ENCODE measurements at regions not wholly inside any gene's neighbourhood (a gene's known extent, or its start where the extent isn't known, plus 50 kb on each side); places are given as distances from the start of the nearest gene placed in this dataset.

GRCh38 chr2:239601201-239601851, 200.5 kb upstream of the HDAC4 start:
- Mint-ChIP-seq H3K27ac (ENCODE audit: unreplicated experiment) (no peak overlapping the region), H3K9me3 (ENCODE audit: unreplicated experiment) (no peaks in the 10 kb centered on the region), H3K36me3 (ENCODE audit: low read depth, unreplicated experiment) (no peaks in the 10 kb centered on the region), H3K4me1 (ENCODE audit: unreplicated experiment) (no peaks in the 10 kb centered on the region), H3K27me3 (ENCODE audit: unreplicated experiment) (peaks cover 6% of the 10 kb centered on the region), H3K4me3 (ENCODE audit: unreplicated experiment) (no peak overlapping the region)
- TF ChIP-seq CTCF (IDR thresholded peaks at IDR 0.05; ENCODE audit: unreplicated experiment), result no peak
- DNase-seq (ENCODE audit: low spot score), result no peak

- TF ChIP-seq CTCF (IDR thresholded peaks at IDR 0.05; ENCODE audit: unreplicated experiment), result no peak
- Mint-ChIP-seq H3K27ac (ENCODE audit: unreplicated experiment) (no peak overlapping the region), H3K36me3 (ENCODE audit: low read depth, unreplicated experiment) (peaks cover 5% of the 10 kb centered on the region), H3K4me1 (ENCODE audit: unreplicated experiment) (no peaks in the 10 kb centered on the region), H3K4me3 (ENCODE audit: unreplicated experiment) (no peak overlapping the region), H3K27me3 (ENCODE audit: unreplicated experiment) (peaks cover 6% of the 10 kb centered on the region), H3K9me3 (ENCODE audit: unreplicated experiment) (no peaks in the 10 kb centered on the region)
- DNase-seq (ENCODE audit: low spot score), result no peak
Measured at GRCh38 chr2:239600650-239601049, 199.8 kb upstream of the HDAC4 start.

GRCh38 chr2:239600001-239600593, 199.3 kb upstream of the HDAC4 start:
- Mint-ChIP-seq H3K27me3 (ENCODE audit: unreplicated experiment) (peaks cover 6% of the 10 kb centered on the region), H3K4me3 (ENCODE audit: unreplicated experiment) (no peak overlapping the region), H3K27ac (ENCODE audit: unreplicated experiment) (no peak overlapping the region), H3K36me3 (ENCODE audit: low read depth, unreplicated experiment) (peaks cover 5% of the 10 kb centered on the region), H3K4me1 (ENCODE audit: unreplicated experiment) (no peaks in the 10 kb centered on the region), H3K9me3 (ENCODE audit: unreplicated experiment) (no peaks in the 10 kb centered on the region)
- no peak for DNase-seq (ENCODE audit: low spot score)
- no peak for TF ChIP-seq CTCF (IDR thresholded peaks at IDR 0.05; ENCODE audit: unreplicated experiment)

DNA sequence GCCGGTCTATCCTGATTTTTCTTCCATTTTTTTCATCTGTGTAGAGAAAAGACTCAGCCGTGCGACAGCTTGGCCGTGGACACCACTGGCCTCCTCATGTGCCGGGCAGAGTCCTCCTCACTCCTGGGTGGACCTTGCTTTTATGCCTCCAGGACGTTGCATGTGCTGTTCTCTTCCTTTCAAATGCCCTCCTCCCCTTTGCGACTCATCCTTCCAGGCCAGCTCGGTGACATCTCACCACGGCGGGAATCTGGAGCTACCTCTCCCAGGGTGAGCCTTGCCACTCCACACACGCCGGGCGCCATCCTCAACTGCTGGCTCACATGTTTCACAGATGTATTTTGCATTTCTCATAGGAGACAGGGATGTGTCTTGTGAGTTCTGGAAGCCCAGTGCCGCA, 198.5 kb upstream of the HDAC4 start:
- Mint-ChIP-seq H3K4me1 (ENCODE audit: unreplicated experiment) (no peaks in the 10 kb centered on the region), H3K4me3 (ENCODE audit: unreplicated experiment) (no peak overlapping the region), H3K9me3 (ENCODE audit: unreplicated experiment) (no peaks in the 10 kb centered on the region), H3K27ac (ENCODE audit: unreplicated experiment) (peak overlapping the region; percentile 48), H3K36me3 (ENCODE audit: low read depth, unreplicated experiment) (peaks cover 5% of the 10 kb centered on the region), H3K27me3 (ENCODE audit: unreplicated experiment) (peaks cover 9% of the 10 kb centered on the region)
- TF ChIP-seq CTCF (IDR thresholded peaks at IDR 0.05; ENCODE audit: unreplicated experiment), result no peak
- no peak for DNase-seq (ENCODE audit: low spot score)

GRCh38 chr2:239598732-239599090, 197.9 kb upstream of the HDAC4 start:
- peaks cover 12% of the 10 kb centered on the region for H3K27me3 Mint-ChIP-seq (ENCODE audit: unreplicated experiment)
- peaks cover 5% of the 10 kb centered on the region for H3K36me3 Mint-ChIP-seq (ENCODE audit: low read depth, unreplicated experiment)
- H3K27ac Mint-ChIP-seq (ENCODE audit: unreplicated experiment), result no peak overlapping the region
- H3K4me3 Mint-ChIP-seq (ENCODE audit: unreplicated experiment), result no peak overlapping the region
- no peak for DNase-seq (ENCODE audit: low spot score)
- no peak for TF ChIP-seq CTCF (IDR thresholded peaks at IDR 0.05; ENCODE audit: unreplicated experiment)
- H3K9me3 Mint-ChIP-seq (ENCODE audit: unreplicated experiment), result no peaks in the 10 kb centered on the region
- no peaks in the 10 kb centered on the region for H3K4me1 Mint-ChIP-seq (ENCODE audit: unreplicated experiment)

All from endothelial cell (in vitro differentiated cells).